ENCODE measurements at regions not wholly inside any gene's neighbourhood (a gene's known extent, or its start where the extent isn't known, plus 50 kb on each side); places are given as distances from the start of the nearest gene placed in this dataset.
A peak's percentile ranks its signal among the peaks of the same experiment; 100 is the strongest.

DNA sequence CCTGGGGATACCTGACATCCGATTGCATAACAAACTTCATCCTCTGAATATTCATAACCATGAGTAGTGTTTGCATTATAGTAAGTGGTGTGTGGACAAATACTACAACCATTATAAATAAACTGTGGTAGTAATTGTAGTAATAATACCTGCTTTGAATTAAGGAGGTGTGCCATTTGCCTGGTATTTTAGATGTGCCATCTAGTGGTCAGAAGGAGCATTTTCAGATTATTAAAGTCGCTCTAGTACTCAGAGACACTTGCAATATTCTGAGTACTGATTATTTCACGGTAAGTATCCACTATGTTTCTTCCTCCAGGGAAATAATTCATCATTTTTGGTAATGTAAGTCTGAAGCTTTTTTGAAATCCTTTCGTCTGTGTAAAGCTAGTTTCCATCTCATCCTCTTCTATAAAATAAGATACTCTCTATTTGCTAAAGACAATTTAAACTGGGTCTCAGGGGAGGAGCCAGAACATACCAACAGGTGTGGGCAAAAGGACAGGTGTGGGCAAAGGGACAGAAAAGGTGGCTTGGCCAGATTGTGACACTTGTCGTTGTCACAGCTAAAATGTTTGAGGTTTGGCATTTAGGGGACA is 115.3 kb upstream of the WDR11 start:
- no peak for DNase-seq (ENCODE audit: low read depth)
- H3K4me3 ChIP-seq (ENCODE audit: low read depth, low read length): no peak overlapping the region

DNA sequence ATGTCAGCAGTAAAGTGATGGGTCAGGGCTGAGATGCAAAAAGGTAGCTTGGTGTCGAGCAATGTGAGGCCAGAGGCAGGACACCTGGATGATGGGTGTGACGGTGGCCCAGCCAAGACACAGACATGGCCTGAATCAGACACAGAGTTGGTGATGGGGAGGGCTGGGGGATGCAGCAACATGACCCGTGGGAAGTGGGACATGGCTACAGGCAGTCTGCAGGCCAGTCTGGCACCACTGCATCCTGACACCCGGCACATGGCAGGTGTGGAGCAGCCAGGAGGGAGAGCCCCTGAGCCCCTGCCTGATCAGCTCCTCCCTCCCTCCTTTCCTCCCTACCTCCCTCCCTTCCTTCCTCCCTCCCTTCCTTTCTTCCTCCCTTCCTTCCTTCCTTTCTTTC is 114.8 kb upstream of the WDR11 start:
- no peak overlapping the region for H3K4me3 ChIP-seq (ENCODE audit: low read depth, low read length)
- no peaks in the 10 kb centered on the region for H3K36me3 ChIP-seq (ENCODE audit: control insufficient read depth, insufficient read depth, low read length)
- peaks cover 4% of the 10 kb centered on the region for H3K27me3 ChIP-seq (ENCODE audit: control insufficient read depth, insufficient read depth, low read length)
- TF ChIP-seq, protein P1, sequence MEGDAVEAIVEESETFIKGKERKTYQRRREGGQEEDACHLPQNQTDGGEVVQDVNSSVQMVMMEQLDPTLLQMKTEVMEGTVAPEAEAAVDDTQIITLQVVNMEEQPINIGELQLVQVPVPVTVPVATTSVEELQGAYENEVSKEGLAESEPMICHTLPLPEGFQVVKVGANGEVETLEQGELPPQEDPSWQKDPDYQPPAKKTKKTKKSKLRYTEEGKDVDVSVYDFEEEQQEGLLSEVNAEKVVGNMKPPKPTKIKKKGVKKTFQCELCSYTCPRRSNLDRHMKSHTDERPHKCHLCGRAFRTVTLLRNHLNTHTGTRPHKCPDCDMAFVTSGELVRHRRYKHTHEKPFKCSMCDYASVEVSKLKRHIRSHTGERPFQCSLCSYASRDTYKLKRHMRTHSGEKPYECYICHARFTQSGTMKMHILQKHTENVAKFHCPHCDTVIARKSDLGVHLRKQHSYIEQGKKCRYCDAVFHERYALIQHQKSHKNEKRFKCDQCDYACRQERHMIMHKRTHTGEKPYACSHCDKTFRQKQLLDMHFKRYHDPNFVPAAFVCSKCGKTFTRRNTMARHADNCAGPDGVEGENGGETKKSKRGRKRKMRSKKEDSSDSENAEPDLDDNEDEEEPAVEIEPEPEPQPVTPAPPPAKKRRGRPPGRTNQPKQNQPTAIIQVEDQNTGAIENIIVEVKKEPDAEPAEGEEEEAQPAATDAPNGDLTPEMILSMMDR (IDR thresholded peaks at IDR 0.05; ENCODE audit: insufficient read depth, low read length, poor library complexity, severe bottlenecking): no peak
- DNase-seq (ENCODE audit: low read depth): no peak

More for the DNA sequence above, 115.3 kb upstream of the WDR11 start:
- H3K27me3 ChIP-seq (ENCODE audit: control insufficient read depth, insufficient read depth, low read length): peaks cover 4% of the 10 kb centered on the region
- no peaks in the 10 kb centered on the region for H3K36me3 ChIP-seq (ENCODE audit: control insufficient read depth, insufficient read depth, low read length)
- TF ChIP-seq, protein P1 (IDR thresholded peaks at IDR 0.05; ENCODE audit: insufficient read depth, low read length, poor library complexity, severe bottlenecking): peak; percentile 52

DNA sequence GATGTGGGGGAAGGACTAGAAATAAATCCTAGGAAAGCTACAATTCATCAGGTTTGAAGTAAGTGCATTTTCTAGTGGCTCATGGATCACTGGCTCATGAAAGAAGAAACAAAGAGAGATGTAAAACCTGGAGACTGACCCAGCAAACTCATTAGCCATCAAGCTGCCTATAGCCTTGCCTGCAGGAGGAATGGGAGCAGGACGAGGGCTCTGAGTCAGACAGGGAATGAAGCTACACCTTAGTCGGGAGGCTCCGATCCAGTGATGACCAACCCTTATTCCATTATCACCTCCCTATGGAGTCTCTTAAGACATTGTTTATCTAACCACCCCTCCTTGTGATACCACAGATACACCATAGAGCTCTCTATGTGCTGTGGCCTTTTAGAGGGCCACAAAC is 112.5 kb upstream of the WDR11 start:
- no peak for DNase-seq (ENCODE audit: low read depth)
- H3K27me3 ChIP-seq (ENCODE audit: control insufficient read depth, insufficient read depth, low read length): peaks cover 4% of the 10 kb centered on the region
- no peaks in the 10 kb centered on the region for H3K36me3 ChIP-seq (ENCODE audit: control insufficient read depth, insufficient read depth, low read length)
- TF ChIP-seq, protein P1 (IDR thresholded peaks at IDR 0.05; ENCODE audit: insufficient read depth, low read length, poor library complexity, severe bottlenecking): no peak
- H3K4me3 ChIP-seq (ENCODE audit: low read depth, low read length): no peak overlapping the region

DNA sequence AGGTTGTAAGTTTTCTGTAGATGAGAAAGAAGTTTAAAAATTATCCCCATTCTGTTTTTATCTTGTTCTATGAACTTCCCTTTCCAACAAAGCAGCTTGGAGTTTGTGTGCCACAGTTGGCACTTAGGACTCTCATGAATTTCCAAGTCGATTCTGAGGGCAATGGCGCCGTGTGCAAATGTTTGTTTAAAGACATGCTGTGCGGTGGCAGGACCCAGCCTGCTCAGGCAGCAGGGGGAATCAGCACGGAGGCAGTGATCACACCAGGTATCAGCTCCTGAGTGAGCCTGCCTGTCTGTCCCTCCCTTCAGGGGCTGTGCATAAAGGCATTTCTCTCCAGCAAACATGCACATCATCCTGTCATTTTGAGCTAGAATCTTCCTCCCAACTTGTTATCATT is 109.8 kb upstream of the WDR11 start:
- TF ChIP-seq, protein P1 (IDR thresholded peaks at IDR 0.05; ENCODE audit: insufficient read depth, low read length, poor library complexity, severe bottlenecking): no peak
- peaks cover 2% of the 10 kb centered on the region for H3K27me3 ChIP-seq (ENCODE audit: control insufficient read depth, insufficient read depth, low read length)
- H3K4me3 ChIP-seq (ENCODE audit: low read depth, low read length): no peak overlapping the region
- no peaks in the 10 kb centered on the region for H3K36me3 ChIP-seq (ENCODE audit: control insufficient read depth, insufficient read depth, low read length)
- DNase-seq (ENCODE audit: low read depth): no peak

DNA sequence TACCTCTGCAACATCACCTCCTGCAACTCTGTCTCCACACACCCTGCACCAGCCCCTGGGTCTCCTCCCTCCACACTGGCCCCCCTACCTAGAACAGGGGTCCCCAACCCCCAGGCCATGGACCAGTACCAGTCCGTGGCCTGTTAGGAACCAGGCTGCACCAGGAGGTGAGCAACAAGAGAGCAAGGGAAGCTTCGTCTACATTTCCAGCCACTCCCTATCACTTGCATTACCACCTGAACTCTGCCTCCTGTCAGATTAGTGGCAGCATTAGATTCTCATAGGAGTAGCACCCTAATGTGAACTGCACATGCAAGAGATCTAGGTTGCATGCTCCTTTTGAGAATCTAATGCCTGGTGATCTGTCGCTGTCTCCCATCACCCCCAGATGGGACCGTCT is 108.8 kb upstream of the WDR11 start:
- no peaks in the 10 kb centered on the region for H3K36me3 ChIP-seq (ENCODE audit: control insufficient read depth, insufficient read depth, low read length)

More for the DNA sequence above, 108.8 kb upstream of the WDR11 start:
- TF ChIP-seq, protein P1 (IDR thresholded peaks at IDR 0.05; ENCODE audit: insufficient read depth, low read length, poor library complexity, severe bottlenecking): no peak
- peaks cover 2% of the 10 kb centered on the region for H3K27me3 ChIP-seq (ENCODE audit: control insufficient read depth, insufficient read depth, low read length)
- no peak overlapping the region for H3K4me3 ChIP-seq (ENCODE audit: low read depth, low read length)
- no peak for DNase-seq (ENCODE audit: low read depth)
